ENCODE measurements at regions not wholly inside any gene's neighbourhood (a gene's known extent, or its start where the extent isn't known, plus 50 kb on each side); places are given as distances from the start of the nearest gene placed in this dataset.
"Not testable (repeated sequence)": the region's sequence is repeated elsewhere in the genome, so short reads cannot be mapped to it uniquely, and the experiment has no call there.

DNA sequence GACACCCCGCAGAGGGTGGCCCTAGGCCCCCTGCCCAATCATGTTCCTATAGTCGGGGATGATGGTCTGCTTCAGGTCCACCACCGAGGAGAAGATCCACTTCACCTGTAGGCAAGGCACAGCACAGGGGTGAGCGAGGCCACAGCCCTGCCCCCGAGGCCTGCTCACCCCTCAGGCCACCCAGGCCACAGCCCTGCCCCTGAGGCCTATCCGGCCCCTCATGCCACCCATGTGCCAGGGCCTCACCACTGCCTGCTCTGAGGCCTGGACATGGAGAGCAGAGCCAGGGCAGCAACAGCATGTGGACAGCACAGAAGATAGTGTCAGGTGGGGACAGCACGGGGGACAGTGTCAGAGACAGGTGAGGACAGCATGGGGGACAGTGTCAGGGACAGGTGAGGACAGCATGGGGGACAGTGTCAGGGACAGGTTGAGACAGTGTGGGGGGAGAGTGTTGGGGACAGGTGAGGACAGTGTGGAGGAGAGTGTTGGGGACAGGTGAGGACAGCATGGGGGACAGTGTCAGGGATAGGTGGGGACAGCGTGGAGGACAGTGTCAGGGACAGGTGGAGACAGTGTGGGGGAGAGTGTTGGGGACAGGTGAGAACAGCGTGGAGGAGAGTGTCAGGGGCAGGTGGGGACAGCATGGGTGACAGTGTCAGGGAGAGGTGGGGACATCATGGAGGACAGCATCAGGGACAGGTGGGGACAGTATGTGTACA is 239.7 kb downstream of the TMEM121 start:
- H3K4me1 Mint-ChIP-seq (ENCODE audit: low read depth): no peaks in the 10 kb centered on the region
- ATAC-seq (no peak), DNase-seq (no peak)
- H3K27ac Mint-ChIP-seq: no peak overlapping the region
- ChIA-PET POLR2A (no interaction called here), CTCF (no interaction called here)
- no peaks in the 10 kb centered on the region for H3K9me3 Mint-ChIP-seq
- H3K4me3 Mint-ChIP-seq: no peak overlapping the region
- TF ChIP-seq CTCF (IDR thresholded peaks at IDR 0.05): no peak
- intact Hi-C loops (cut with micrococcal nuclease): no loop called here
- H3K27me3 Mint-ChIP-seq: no peaks in the 10 kb centered on the region
- H3K36me3 Mint-ChIP-seq (ENCODE audit: low read depth): no peaks in the 10 kb centered on the region

GRCh38 chr14:105767315-105767714 is 240.9 kb downstream of the TMEM121 start:
- POLR2A ChIA-PET: no interaction called here

GRCh38 chr14:105768039-105768438 is 241.7 kb downstream of the TMEM121 start:
- intact Hi-C loops (cut with micrococcal nuclease): not testable (repeated sequence)

More at GRCh38 chr14:105767315-105767714, 240.9 kb downstream of the TMEM121 start:
- no peaks in the 10 kb centered on the region for H3K36me3 Mint-ChIP-seq (ENCODE audit: low read depth)
- no peak for DNase-seq
- CTCF ChIA-PET: no interaction called here
- H3K4me3 Mint-ChIP-seq: no peak overlapping the region
- no peak for ATAC-seq
- no peak for TF ChIP-seq CTCF (IDR thresholded peaks at IDR 0.05)
- no peaks in the 10 kb centered on the region for H3K9me3 Mint-ChIP-seq
- H3K27me3 Mint-ChIP-seq: no peaks in the 10 kb centered on the region
- no peak overlapping the region for H3K27ac Mint-ChIP-seq
- H3K4me1 Mint-ChIP-seq (ENCODE audit: low read depth): no peaks in the 10 kb centered on the region
- intact Hi-C loops (cut with micrococcal nuclease): no loop called here

DNA sequence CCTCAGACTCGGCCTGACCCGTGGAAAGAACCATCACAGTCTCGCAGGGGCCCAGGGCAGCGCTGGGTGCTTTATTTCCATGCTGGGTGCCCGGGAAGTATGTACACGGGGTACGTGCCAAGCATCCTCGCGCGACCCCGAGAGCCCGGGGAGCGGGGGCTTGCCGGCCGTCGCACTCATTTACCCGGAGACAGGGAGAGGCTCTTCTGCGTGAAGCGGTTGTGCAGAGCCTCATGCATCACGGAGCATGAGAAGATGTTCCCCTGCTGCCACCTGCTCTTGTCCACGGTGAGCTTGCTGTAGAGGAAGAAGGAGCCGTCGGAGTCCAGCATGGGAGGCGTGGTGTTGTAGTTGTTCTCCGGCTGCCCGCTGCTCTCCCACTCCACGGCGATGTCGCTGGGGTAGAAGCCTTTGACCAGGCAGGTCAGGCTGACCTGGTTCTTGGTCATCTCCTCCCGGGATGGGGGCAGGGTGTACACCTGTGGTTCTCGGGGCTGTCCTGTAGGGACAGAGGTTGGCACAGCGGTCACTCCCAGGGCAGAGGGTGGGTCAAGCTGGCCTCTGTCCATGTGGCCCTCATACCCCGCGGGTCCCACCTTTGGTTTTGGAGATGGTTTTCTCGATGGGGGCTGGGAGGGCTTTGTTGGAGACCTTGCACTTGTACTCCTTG is 242.8 kb downstream of the TMEM121 start:
- DNase-seq; ATAC-seq; H3K36me3 Mint-ChIP-seq (ENCODE audit: low read depth); CTCF ChIA-PET; H3K9me3 Mint-ChIP-seq; POLR2A ChIA-PET; H3K4me3 Mint-ChIP-seq; H3K27ac Mint-ChIP-seq; H3K4me1 Mint-ChIP-seq (ENCODE audit: low read depth); H3K27me3 Mint-ChIP-seq; intact Hi-C loops (cut with micrococcal nuclease): not testable (repeated sequence)

More at GRCh38 chr14:105768039-105768438, 241.7 kb downstream of the TMEM121 start:
- H3K27ac Mint-ChIP-seq; POLR2A ChIA-PET; H3K4me1 Mint-ChIP-seq (ENCODE audit: low read depth); H3K4me3 Mint-ChIP-seq; H3K27me3 Mint-ChIP-seq; CTCF ChIA-PET; H3K9me3 Mint-ChIP-seq; H3K36me3 Mint-ChIP-seq (ENCODE audit: low read depth); DNase-seq; ATAC-seq: not testable (repeated sequence)

- H3K9me3 Mint-ChIP-seq; H3K27me3 Mint-ChIP-seq; H3K36me3 Mint-ChIP-seq (ENCODE audit: low read depth); intact Hi-C loops (cut with micrococcal nuclease); H3K4me1 Mint-ChIP-seq (ENCODE audit: low read depth); DNase-seq; H3K4me3 Mint-ChIP-seq; H3K27ac Mint-ChIP-seq; CTCF ChIA-PET; ATAC-seq; POLR2A ChIA-PET: not testable (repeated sequence)
Observed at GRCh38 chr14:105770619-105771216, 244.3 kb downstream of the TMEM121 start.

GRCh38 chr14:105771261-105772226 is 245.2 kb downstream of the TMEM121 start:
- H3K36me3 Mint-ChIP-seq (ENCODE audit: low read depth); POLR2A ChIA-PET; CTCF ChIA-PET; intact Hi-C loops (cut with micrococcal nuclease); H3K27me3 Mint-ChIP-seq; H3K4me3 Mint-ChIP-seq; ATAC-seq; H3K9me3 Mint-ChIP-seq; DNase-seq; H3K4me1 Mint-ChIP-seq (ENCODE audit: low read depth); H3K27ac Mint-ChIP-seq: not testable (repeated sequence)

- H3K27ac Mint-ChIP-seq; H3K9me3 Mint-ChIP-seq; H3K4me1 Mint-ChIP-seq (ENCODE audit: low read depth); DNase-seq; H3K4me3 Mint-ChIP-seq; CTCF ChIA-PET; ATAC-seq; POLR2A ChIA-PET; H3K36me3 Mint-ChIP-seq (ENCODE audit: low read depth); H3K27me3 Mint-ChIP-seq; intact Hi-C loops (cut with micrococcal nuclease): not testable (repeated sequence)
Observed at GRCh38 chr14:105772710-105773250, 246.4 kb downstream of the TMEM121 start.
